GM06990 (cell line): ENCODE measurements at regions not wholly inside any gene's neighbourhood (a gene's known extent, or its start where the extent isn't known, plus 50 kb on each side); places are given as distances from the start of the nearest gene placed in this dataset.

ENCODE experiments used
- DNase-seq: peaks from one replicate; pipeline ENCODE4 v3.0.0-alpha.2; 2011; ENCODE audit not compliant: insufficient read length; ENCODE audit errors: extremely low read depth
- H3K27me3 ChIP-seq: replicated peaks from 2 replicates; pipeline ENCODE4 v1.6.0; 2011; ENCODE audit warnings: low read length; ENCODE audit not compliant: control insufficient read depth, insufficient read depth
- H3K36me3 ChIP-seq: 2 replicates; pipeline ENCODE4 v1.5.1; 2011; ENCODE audit warnings: low read length; ENCODE audit not compliant: control insufficient read depth, insufficient read depth
- H3K4me3 ChIP-seq: replicated peaks from 2 replicates; pipeline ENCODE4 v1.5.1; 2011; ENCODE audit warnings: low read depth, mild to moderate bottlenecking, control low read depth, low read length
- TF ChIP-seq, protein P1 (sequence below): IDR thresholded peaks from 2 replicates; pipeline ENCODE4 v1.5.1; 2011; ENCODE audit warnings: low read length, control low read depth, mild to moderate bottlenecking, inconsistent platforms; ENCODE audit not compliant: insufficient read depth, poor library complexity, severe bottlenecking

DNA sequence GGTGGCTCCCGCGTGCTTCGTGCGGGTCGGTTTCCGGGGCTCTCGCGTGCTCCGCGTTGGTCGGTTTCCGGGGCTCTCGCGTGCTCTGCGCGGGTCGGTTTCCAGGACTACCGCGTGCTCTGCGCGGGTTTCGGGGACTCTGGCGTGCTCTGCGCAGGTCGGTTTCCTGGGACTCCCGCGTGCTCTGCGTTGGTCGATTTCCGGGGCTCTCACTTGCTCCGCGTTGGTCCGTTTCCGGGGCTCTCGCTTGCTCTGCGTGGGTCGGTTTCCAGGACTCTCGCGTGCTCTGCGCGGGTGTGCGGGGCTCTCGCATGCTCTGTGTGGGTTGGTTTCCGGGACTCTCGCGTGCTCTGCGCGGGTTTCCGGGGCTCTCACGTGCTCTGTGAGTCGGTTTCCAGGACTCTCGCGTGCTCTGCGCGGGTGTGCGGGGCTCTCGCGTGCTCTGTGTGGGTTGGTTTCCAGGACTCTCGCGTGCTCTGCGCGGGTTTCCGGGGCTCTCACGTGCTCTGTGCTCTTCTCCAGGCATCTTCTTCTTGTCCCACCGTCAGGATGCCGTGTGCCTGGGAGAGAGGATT, 109.9 kb upstream of the LRPAP1 start:
- no peak overlapping the region for H3K4me3 ChIP-seq
- TF ChIP-seq, protein P1, sequence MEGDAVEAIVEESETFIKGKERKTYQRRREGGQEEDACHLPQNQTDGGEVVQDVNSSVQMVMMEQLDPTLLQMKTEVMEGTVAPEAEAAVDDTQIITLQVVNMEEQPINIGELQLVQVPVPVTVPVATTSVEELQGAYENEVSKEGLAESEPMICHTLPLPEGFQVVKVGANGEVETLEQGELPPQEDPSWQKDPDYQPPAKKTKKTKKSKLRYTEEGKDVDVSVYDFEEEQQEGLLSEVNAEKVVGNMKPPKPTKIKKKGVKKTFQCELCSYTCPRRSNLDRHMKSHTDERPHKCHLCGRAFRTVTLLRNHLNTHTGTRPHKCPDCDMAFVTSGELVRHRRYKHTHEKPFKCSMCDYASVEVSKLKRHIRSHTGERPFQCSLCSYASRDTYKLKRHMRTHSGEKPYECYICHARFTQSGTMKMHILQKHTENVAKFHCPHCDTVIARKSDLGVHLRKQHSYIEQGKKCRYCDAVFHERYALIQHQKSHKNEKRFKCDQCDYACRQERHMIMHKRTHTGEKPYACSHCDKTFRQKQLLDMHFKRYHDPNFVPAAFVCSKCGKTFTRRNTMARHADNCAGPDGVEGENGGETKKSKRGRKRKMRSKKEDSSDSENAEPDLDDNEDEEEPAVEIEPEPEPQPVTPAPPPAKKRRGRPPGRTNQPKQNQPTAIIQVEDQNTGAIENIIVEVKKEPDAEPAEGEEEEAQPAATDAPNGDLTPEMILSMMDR, result no peak
- DNase-seq, result no peak
- H3K36me3 ChIP-seq, result no peaks in the 10 kb centered on the region
- H3K27me3 ChIP-seq, result no peaks in the 10 kb centered on the region; the same call in none of the 2 replicates

DNA sequence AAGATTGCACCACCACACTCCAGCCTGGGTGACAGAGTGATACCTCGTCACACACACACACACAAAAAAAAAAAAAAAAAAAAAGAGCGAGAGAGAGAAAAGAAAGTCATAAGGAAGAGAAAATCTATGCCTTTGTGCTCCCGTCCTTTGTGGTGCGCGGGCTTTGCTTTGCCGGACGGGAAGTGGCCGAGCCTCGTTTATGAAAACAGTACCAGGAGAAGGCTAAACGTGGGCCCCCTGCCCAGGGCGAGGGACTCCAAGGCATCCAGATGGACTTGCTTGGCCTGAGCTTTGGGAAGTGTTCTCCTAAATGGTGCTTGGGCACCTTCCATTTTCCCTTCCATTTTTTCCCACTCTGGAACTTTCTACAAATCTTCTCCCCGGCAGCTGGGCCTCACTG, 109.3 kb upstream of the LRPAP1 start:
- H3K27me3 ChIP-seq, result no peaks in the 10 kb centered on the region; the same call in none of the 2 replicates
- no peak for DNase-seq
- H3K36me3 ChIP-seq, result no peaks in the 10 kb centered on the region
- TF ChIP-seq, protein P1, result no peak
- no peak overlapping the region for H3K4me3 ChIP-seq

DNA sequence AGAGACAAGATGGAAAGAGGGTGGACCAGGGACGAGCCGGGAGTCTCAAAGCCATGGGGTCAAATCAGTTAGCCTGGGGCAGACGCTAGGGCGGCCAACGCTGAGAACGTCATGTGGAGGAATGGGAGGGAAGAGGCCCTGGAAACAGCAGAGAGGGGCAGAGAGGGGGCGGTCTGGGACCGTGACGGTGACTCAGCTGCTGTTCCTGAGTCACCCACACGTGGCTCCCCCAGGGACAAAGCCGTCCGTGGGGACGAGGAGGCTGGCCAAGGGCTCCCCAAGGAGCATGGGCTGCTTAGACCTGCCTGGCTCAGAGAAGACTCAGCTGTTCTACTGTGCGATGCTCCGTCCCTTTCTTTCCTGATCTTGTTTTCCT, 108.4 kb upstream of the LRPAP1 start:
- Histone ChIP-seq H3K27me3 (no peaks in the 10 kb centered on the region; the same call in none of the 2 replicates), H3K4me3 (no peak overlapping the region)
- DNase-seq, result no peak

DNA sequence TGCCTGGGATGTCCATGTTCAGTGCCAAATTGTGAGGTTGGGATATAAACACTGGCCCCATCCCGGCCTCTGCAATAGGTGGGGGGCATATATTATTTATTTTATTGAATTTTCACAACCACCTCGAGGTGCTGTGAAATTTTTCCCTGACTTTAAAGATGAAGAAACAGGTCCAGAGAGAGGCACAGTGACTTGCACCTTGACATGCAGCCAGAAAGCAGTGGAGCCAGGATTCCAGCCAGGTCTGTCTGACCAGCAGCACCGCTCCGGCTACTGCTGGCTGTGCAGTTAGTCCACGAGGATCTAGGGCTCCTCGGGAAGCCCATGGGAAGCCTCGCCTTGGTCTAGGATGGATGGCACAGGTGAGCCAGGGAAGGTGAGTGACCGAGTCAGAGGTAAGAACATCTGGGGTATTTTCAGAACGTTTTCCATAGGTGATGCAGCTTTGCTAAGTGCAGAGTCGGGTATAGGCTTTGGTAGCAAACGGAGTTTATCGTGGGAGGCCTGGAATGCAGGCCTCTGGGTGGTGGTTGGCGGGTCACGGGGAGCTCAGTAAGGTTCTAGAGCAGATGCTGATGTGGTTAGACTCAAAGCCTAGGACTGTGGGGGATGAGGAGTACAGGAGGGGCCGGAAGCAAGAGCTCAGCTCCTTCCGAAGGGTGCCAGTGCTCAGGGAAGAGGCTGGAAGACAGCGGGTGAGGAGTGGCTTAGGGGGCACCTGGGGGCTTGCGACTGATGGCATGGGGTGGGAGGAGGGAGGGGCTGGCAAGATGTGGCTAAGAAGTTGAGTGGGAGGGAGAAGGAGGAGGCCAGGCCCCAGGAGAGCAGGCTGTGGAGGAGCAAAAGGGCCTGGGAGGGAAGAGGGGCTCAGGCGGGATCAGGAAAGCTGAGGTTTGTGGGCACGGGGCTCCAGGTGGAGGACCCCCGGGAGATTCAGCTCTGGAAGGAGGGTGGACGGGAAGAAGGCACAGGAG, 107.7 kb upstream of the LRPAP1 start:
- Histone ChIP-seq H3K36me3 (no peaks in the 10 kb centered on the region), H3K4me3 (no peak overlapping the region), H3K27me3 (no peaks in the 10 kb centered on the region; the same call in none of the 2 replicates)
- no peak for DNase-seq
- TF ChIP-seq, protein P1, result no peak

More for the DNA sequence above, 108.4 kb upstream of the LRPAP1 start:
- TF ChIP-seq, protein P1, result no peak
- no peaks in the 10 kb centered on the region for H3K36me3 ChIP-seq

DNA sequence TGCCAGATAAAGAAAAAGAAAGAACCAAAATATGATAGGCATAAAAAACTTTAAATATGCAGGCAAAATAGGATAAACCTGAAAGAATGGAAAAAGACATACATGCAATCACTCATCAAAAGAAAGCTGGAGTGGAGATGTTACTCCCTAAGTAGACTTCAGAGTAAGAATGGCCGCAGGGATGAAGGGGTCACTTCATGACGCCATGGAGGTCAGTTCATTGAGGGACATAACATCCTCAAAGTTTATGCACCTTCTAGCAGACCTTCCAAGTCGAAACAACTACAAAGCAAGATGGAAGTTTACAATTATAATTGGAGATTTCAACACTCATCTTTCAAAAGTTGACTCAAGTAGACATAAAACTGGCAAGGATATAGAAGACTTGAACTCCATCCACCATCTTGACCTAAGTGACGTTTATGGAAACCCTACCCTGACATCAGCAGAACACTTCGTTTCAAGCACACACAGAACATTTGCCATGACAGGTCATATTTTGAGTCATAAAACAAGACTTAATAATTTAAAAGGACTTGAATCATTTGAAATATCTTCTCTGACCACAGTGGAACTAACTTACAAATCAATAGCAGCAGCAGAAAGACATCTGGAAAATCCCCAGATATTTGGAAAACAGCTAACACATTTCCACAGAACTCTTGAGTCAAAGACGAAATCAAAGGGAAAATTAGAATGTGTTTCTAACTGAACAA, 106.0 kb upstream of the LRPAP1 start:
- no peak for DNase-seq

More for the DNA sequence above, 106.0 kb upstream of the LRPAP1 start:
- H3K4me3 ChIP-seq, result no peak overlapping the region
- TF ChIP-seq, protein P1, result no peak
- H3K27me3 ChIP-seq, result no peaks in the 10 kb centered on the region; the same call in 1 of the 2 replicates
- no peaks in the 10 kb centered on the region for H3K36me3 ChIP-seq
